ENCODE measurements at regions not wholly inside any gene's neighbourhood (a gene's known extent, or its start where the extent isn't known, plus 50 kb on each side); places are given as distances from the start of the nearest gene placed in this dataset.

- H3K9ac ChIP-seq (ENCODE audit: low read length): no peak overlapping the region
- no peak overlapping the region for H3K4me2 ChIP-seq (ENCODE audit: low read length)
- no peaks in the 10 kb centered on the region for H3K27me3 ChIP-seq (ENCODE audit: insufficient read depth, low read depth, low read length)
- H3F3A ChIP-seq (ENCODE audit: insufficient read depth, low read length, poor library complexity, severe bottlenecking): no peaks in the 10 kb centered on the region
- H2AFZ ChIP-seq (ENCODE audit: low read depth, low read length): no peak overlapping the region
- H3K36me3 ChIP-seq (ENCODE audit: insufficient read depth, low read length): no peaks in the 10 kb centered on the region
- H3K9me3 ChIP-seq (ENCODE audit: low read length): no peaks in the 10 kb centered on the region
- H3K9me2 ChIP-seq (ENCODE audit: insufficient read depth, low read length): no peaks in the 10 kb centered on the region
- no peaks in the 10 kb centered on the region for H3K79me2 ChIP-seq (replicated peaks; ENCODE audit: insufficient read depth, low read length)
- H3K4me3 ChIP-seq (ENCODE audit: low read length): no peak overlapping the region
- no peak overlapping the region for H3K27ac ChIP-seq (ENCODE audit: low read length)
- H4K20me1 ChIP-seq (ENCODE audit: insufficient read depth): no peaks in the 10 kb centered on the region
- TF ChIP-seq CTCF (IDR thresholded peaks at IDR 0.05; ENCODE audit: poor library complexity, severe bottlenecking) (no peak), EP300 (conservative IDR thresholded peaks at IDR 0.05; ENCODE audit: poor library complexity, severe bottlenecking) (no peak), EZH2 (IDR thresholded peaks at IDR 0.05; ENCODE audit: borderline replicate concordance, insufficient read depth, low read length, poor library complexity, severe bottlenecking) (no peak), POLR2AphosphoS5 (IDR thresholded peaks at IDR 0.05) (no peak)
Measured at GRCh38 chr1:229710746-229711145, 84.7 kb downstream of the URB2 start.

- Histone ChIP-seq H3K79me2 (replicated peaks; ENCODE audit: insufficient read depth, low read length) (no peaks in the 10 kb centered on the region), H3K9me3 (ENCODE audit: low read length) (no peaks in the 10 kb centered on the region), H3K4me3 (ENCODE audit: low read length) (no peak overlapping the region), H3K27ac (ENCODE audit: low read length) (no peak overlapping the region), H3F3A (ENCODE audit: insufficient read depth, low read length, poor library complexity, severe bottlenecking) (no peaks in the 10 kb centered on the region), H3K4me2 (ENCODE audit: low read length) (no peak overlapping the region), H4K20me1 (ENCODE audit: insufficient read depth) (no peaks in the 10 kb centered on the region), H2AFZ (ENCODE audit: low read depth, low read length) (no peak overlapping the region), H3K36me3 (ENCODE audit: insufficient read depth, low read length) (no peaks in the 10 kb centered on the region), H3K9me2 (ENCODE audit: insufficient read depth, low read length) (no peaks in the 10 kb centered on the region), H3K9ac (ENCODE audit: low read length) (no peak overlapping the region), H3K27me3 (ENCODE audit: insufficient read depth, low read depth, low read length) (no peaks in the 10 kb centered on the region)
- TF ChIP-seq EZH2 (IDR thresholded peaks at IDR 0.05; ENCODE audit: borderline replicate concordance, insufficient read depth, low read length, poor library complexity, severe bottlenecking) (no peak), RAD21 (conservative IDR thresholded peaks at IDR 0.05) (no peak), CTCF (IDR thresholded peaks at IDR 0.05; ENCODE audit: poor library complexity, severe bottlenecking) (no peak), TAF1 (IDR thresholded peaks at IDR 0.05; ENCODE audit: low read depth) (no peak), REST (IDR thresholded peaks at IDR 0.05; ENCODE audit: borderline replicate concordance) (no peak), EP300 (conservative IDR thresholded peaks at IDR 0.05; ENCODE audit: poor library complexity, severe bottlenecking) (no peak), POLR2AphosphoS5 (IDR thresholded peaks at IDR 0.05) (no peak)
Measured at GRCh38 chr1:229714306-229714705, 88.3 kb downstream of the URB2 start.
